SK-N-SH (cell line): ENCODE measurements at regions not wholly inside any gene's neighbourhood (a gene's known extent, or its start where the extent isn't known, plus 50 kb on each side); places are given as distances from the start of the nearest gene placed in this dataset.

Experiments used
- CTCF ChIA-PET: fragments of 300-600, 350-600 bp; formaldehyde crosslinking; extraction: SDS; loops from one replicate; lab custom pipeline; 2021; lab: Yijun Ruan, JAX
- POLR2A ChIA-PET: fragments of 350-600 bp; sonication (Branson Sonifier 250); formaldehyde crosslinking; extraction: SDS; loops from one replicate; lab custom pipeline; 2020; ENCODE audit warnings: antibody characterized with exemption, inconsistent platforms; lab: Yijun Ruan, JAX
- DNase-seq: peaks from one replicate; pipeline ENCODE4 v3.0.0; 2012
- H2AFZ ChIP-seq: fragments of 200-600 bp; sonication (generic); 2 replicates; pipeline ENCODE4 v1.8.1; 2016; ENCODE audit warnings: antibody characterized with exemption, mild to moderate bottlenecking, low read depth
- H3F3A ChIP-seq: fragments of 200-600 bp; sonication (generic); replicated peaks from 2 replicates; pipeline ENCODE3; 2016; ENCODE audit warnings: antibody characterized with exemption, mild to moderate bottlenecking; ENCODE audit not compliant: insufficient read depth
- H3K27ac ChIP-seq, 2 experiments: fragments of 200-500 bp in 1 of 2; fragments of 200-600 bp in 1 of 2; sonication (Bioruptor generic) in 1 of 2; sonication (generic), shearing (Covaris generic) in 1 of 2; 2 replicates each; pipeline versions ENCODE4 v1.5.1 to v1.6.1; 2014 to 2016; ENCODE audit warnings: low read depth in 2 of 2, inconsistent platforms in 1 of 2, low read length in 1 of 2, mild to moderate bottlenecking in 1 of 2, mixed read lengths in 1 of 2
- H3K27me3 ChIP-seq: fragments of 200-600 bp; sonication (generic), shearing (Covaris generic); 2 replicates; pipeline ENCODE4 v1.6.1; 2016; ENCODE audit warnings: mixed run types; ENCODE audit not compliant: insufficient read depth
- H3K36me3 ChIP-seq, 2 experiments: fragments of 200-500 bp in 1 of 2; fragments of 200-600 bp in 1 of 2; sonication (Bioruptor generic) in 1 of 2; sonication (generic) in 1 of 2; replicated peaks in 1 of 2; 2 replicates each; pipeline versions ENCODE3 to v1.5.1; 2014 to 2016; ENCODE audit warnings: low read length in 1 of 2, mild to moderate bottlenecking in 1 of 2; ENCODE audit not compliant: insufficient read depth in 2 of 2, control insufficient read depth in 1 of 2
- H3K4me1 ChIP-seq, 2 experiments: fragments of 200-500 bp in 1 of 2; fragments of 200-600 bp in 1 of 2; sonication (Bioruptor generic) in 1 of 2; sonication (generic), shearing (Covaris generic) in 1 of 2; 2 replicates each; pipeline versions ENCODE4 v1.5.1 to v1.6.1; 2014 to 2016; ENCODE audit warnings: low read depth in 1 of 2, low read length in 1 of 2, mixed run types in 1 of 2; ENCODE audit not compliant: insufficient read depth in 2 of 2, control insufficient read depth in 1 of 2
- H3K4me2 ChIP-seq: fragments of 200-600 bp; sonication (generic), shearing (Covaris generic); 2 replicates; pipeline ENCODE4 v1.6.1; 2017; ENCODE audit warnings: mixed run types
- H3K4me3 ChIP-seq, 2 experiments: fragments of 200-500 bp in 1 of 2; fragments of 200-600 bp in 1 of 2; sonication (Bioruptor generic) in 1 of 2; sonication (generic), shearing (Covaris generic) in 1 of 2; 2 replicates each; pipeline versions ENCODE4 v1.5.1 to v1.8.1; 2014 to 2016; ENCODE audit warnings: low read depth in 2 of 2, inconsistent platforms in 1 of 2, low read length in 1 of 2, mild to moderate bottlenecking in 1 of 2, mixed read lengths in 1 of 2, moderate library complexity in 1 of 2
- H3K79me2 ChIP-seq: fragments of 200-600 bp; sonication (generic); 2 replicates; pipeline ENCODE4 v1.8.1; 2017; ENCODE audit warnings: mild to moderate bottlenecking; ENCODE audit not compliant: insufficient read depth
- H3K9ac ChIP-seq: fragments of 200-600 bp; sonication (generic); 2 replicates; pipeline ENCODE4 v1.6.1; 2017; ENCODE audit warnings: mixed run types
- H3K9me2 ChIP-seq: fragments of 200-600 bp; sonication (generic); 2 replicates; pipeline ENCODE4 v1.6.1; 2017; ENCODE audit warnings: mixed run types
- H3K9me3 ChIP-seq: fragments of 200-600 bp; sonication (generic); 2 replicates; pipeline ENCODE4 v1.6.1; 2017; ENCODE audit warnings: mixed run types, mild to moderate bottlenecking, moderate library complexity
- H4K20me1 ChIP-seq: fragments of 200-600 bp; sonication (generic); 2 replicates; pipeline ENCODE4 v1.6.1; 2017; ENCODE audit warnings: mild to moderate bottlenecking, mixed run types; ENCODE audit not compliant: insufficient read depth
- CTCF ChIP-seq: fragments of 200-600 bp; sonication (generic); IDR thresholded peaks from 2 replicates; pipeline ENCODE4 v1.6.1; 2017; ENCODE audit warnings: antibody characterized with exemption, mild to moderate bottlenecking, moderate library complexity
- ELF1 ChIP-seq: IDR thresholded peaks from 2 replicates; pipeline ENCODE4 v1.4.0; 2012
- EZH2phosphoT487 ChIP-seq: fragments of 200-600 bp; sonication (generic); IDR thresholded peaks from 2 replicates; pipeline ENCODE4 v1.6.1; 2017; ENCODE audit warnings: low read depth, mixed run types, mild to moderate bottlenecking, antibody characterized with exemption, moderate library complexity, borderline replicate concordance
- FOXJ3 ChIP-seq: sonication (generic); formaldehyde crosslinking; IDR thresholded peaks from 2 replicates; pipeline ENCODE4 v1.5.1; 2020; ENCODE audit warnings: mild to moderate bottlenecking, missing genetic modification reagents
- GATA2 ChIP-seq: sonication (generic); formaldehyde crosslinking; IDR thresholded peaks from 2 replicates; pipeline ENCODE4 v1.5.0; 2020; ENCODE audit warnings: mild to moderate bottlenecking, missing genetic modification reagents
- RAD21 ChIP-seq: IDR thresholded peaks from 2 replicates; pipeline ENCODE4 v1.6.1; 2012; ENCODE audit warnings: mild to moderate bottlenecking, low read length
- RCOR1 ChIP-seq: fragments of 150-350 bp; IDR thresholded peaks from 2 replicates; pipeline ENCODE4 v1.6.1; 2017; ENCODE audit warnings: antibody characterized with exemption, low read length
- SIN3A ChIP-seq: IDR thresholded peaks from 2 replicates; pipeline ENCODE4 v1.6.1; 2012; ENCODE audit warnings: low read depth, mild to moderate bottlenecking, low read length, moderate library complexity, borderline replicate concordance
- SMC3 ChIP-seq: IDR thresholded peaks from 2 replicates; pipeline ENCODE4 v1.6.1; 2012; ENCODE audit warnings: low read depth, low read length, improper control_type of control experiment
- TAF1 ChIP-seq: IDR thresholded peaks from 2 replicates; pipeline ENCODE4 v1.6.1; 2012; ENCODE audit warnings: low read depth, mild to moderate bottlenecking, low read length, moderate library complexity, borderline replicate concordance
- whole genome bisulfite sequencing: methylation state at CpG from one replicate; pipeline ENCODE4 v1.1.6; 2017; ENCODE audit warnings: low lambda C conversion rate; 5-methylcytosine and 5-hydroxymethylcytosine counted together

- 83% methylated on average over 3 of the region's 3 CpGs for WGBS
- Histone ChIP-seq H4K20me1 (no peaks in the 10 kb centered on the region), H3K27me3 (no peaks in the 10 kb centered on the region), H3K4me3 (no peak overlapping the region), H3K36me3 (no peaks in the 10 kb centered on the region), H3F3A (peaks cover 6% of the 10 kb centered on the region), H3K27ac (no peak overlapping the region), H3K4me2 (no peak overlapping the region), H3K9me2 (no peaks in the 10 kb centered on the region), H2AFZ (no peak overlapping the region), H3K4me1 (peaks cover 0 to 27% of the 10 kb centered on the region in 2 experiments; a peak in 2 of 4 replicates), H3K79me2 (no peaks in the 10 kb centered on the region), H3K9ac (no peak overlapping the region), H3K9me3 (no peaks in the 10 kb centered on the region)
- CTCF ChIA-PET: interaction anchor here (0.6 to 4.6 kb wide), 23 partner anchors 9 to 792 kb away, joined by 3 to 29 read pairs (median 3); no protein-coding TSS in a partner anchor
- peak; percentile 19 for DNase-seq
- POLR2A ChIA-PET: interaction anchor here (0.8 kb wide), 1 partner anchor 393 kb away, joined by 3 read pairs; no protein-coding TSS in a partner anchor
- peak; percentile 69 for TF ChIP-seq SMC3
- TF ChIP-seq ELF1: no peak
- TF ChIP-seq RAD21: peak; percentile 70
- TF ChIP-seq TAF1: no peak
- TF ChIP-seq RCOR1: no peak
- TF ChIP-seq CTCF: peak; percentile 71
Observed at GRCh38 chr12:90102957-90103652, 394.5 kb upstream of the ATP2B1 start.

- Histone ChIP-seq H2AFZ (no peak overlapping the region), H4K20me1 (no peaks in the 10 kb centered on the region), H3K4me1 (peaks cover 0 to 27% of the 10 kb centered on the region in 2 experiments; a peak in 2 of 4 replicates), H3K9me2 (no peaks in the 10 kb centered on the region), H3K4me2 (no peak overlapping the region), H3K27ac (no peak overlapping the region)
- POLR2A ChIA-PET: interaction anchor here (1.1 kb wide), 1 partner anchor 391 kb away, joined by 3 read pairs; no protein-coding TSS in a partner anchor
- TF ChIP-seq SIN3A (no peak), GATA2 (CRISPR knock-in tag) (no peak), FOXJ3 (CRISPR knock-in tag) (no peak), EZH2phosphoT487 (no peak)
- TF ChIP-seq, all 33 proteins: peak for 0
- Histone ChIP-seq H3K79me2 (no peaks in the 10 kb centered on the region), H3K9me3 (no peaks in the 10 kb centered on the region), H3K36me3 (no peaks in the 10 kb centered on the region), H3K4me3 (no peak overlapping the region), H3K27me3 (no peaks in the 10 kb centered on the region), H3K9ac (no peak overlapping the region), H3F3A (peaks cover 9% of the 10 kb centered on the region)
- CTCF ChIA-PET: interaction anchor here (0.8 to 4.6 kb wide), 3 partner anchors 14 to 557 kb away, joined by 3 to 29 read pairs (median 4); no protein-coding TSS in a partner anchor
- DNase-seq: no peak
Observed at GRCh38 chr12:90100579-90100978, 391.9 kb upstream of the ATP2B1 start.
